ENCODE measurements at regions not wholly inside any gene's neighbourhood (a gene's known extent, or its start where the extent isn't known, plus 50 kb on each side); places are given as distances from the start of the nearest gene placed in this dataset.
A peak's percentile ranks its signal among the peaks of the same experiment; 100 is the strongest.
"Not testable (repeated sequence)": the region's sequence is repeated elsewhere in the genome, so short reads cannot be mapped to it uniquely, and the experiment has no call there.

GRCh38 chr4:179116011-179116410, 1673.8 kb upstream of the AGA start:
- in situ Hi-C loops (cut with HindIII; ENCODE audit: low pct_ligation_motif_present, low pct_unique_long_range_greater_than_20kb, low sequenced_read_pairs), result no loop called here
- no peak for DNase-seq

GRCh38 chr4:179116581-179116980, 1674.3 kb upstream of the AGA start:
- in situ Hi-C loops (cut with HindIII; ENCODE audit: low pct_ligation_motif_present, low pct_unique_long_range_greater_than_20kb, low sequenced_read_pairs), result no loop called here
- DNase-seq, result no peak

GRCh38 chr4:179123084-179123483, 1680.8 kb upstream of the AGA start:
- in situ Hi-C loops (cut with HindIII; ENCODE audit: low pct_ligation_motif_present, low pct_unique_long_range_greater_than_20kb, low sequenced_read_pairs), result no loop called here

GRCh38 chr4:179124419-179124818, 1682.2 kb upstream of the AGA start:
- in situ Hi-C loops (cut with HindIII; ENCODE audit: low pct_ligation_motif_present, low pct_unique_long_range_greater_than_20kb, low sequenced_read_pairs), result no loop called here
- no peak for DNase-seq

More at GRCh38 chr4:179123084-179123483, 1680.8 kb upstream of the AGA start:
- no peak for DNase-seq

- DNase-seq, result no peak
- in situ Hi-C loops (cut with HindIII; ENCODE audit: low pct_ligation_motif_present, low pct_unique_long_range_greater_than_20kb, low sequenced_read_pairs), result no loop called here
Measured at GRCh38 chr4:179124957-179125356, 1682.7 kb upstream of the AGA start.

GRCh38 chr4:179125870-179126269, 1683.6 kb upstream of the AGA start:
- in situ Hi-C loops (cut with HindIII; ENCODE audit: low pct_ligation_motif_present, low pct_unique_long_range_greater_than_20kb, low sequenced_read_pairs), result no loop called here
- no peak for DNase-seq

- no peak for DNase-seq
- in situ Hi-C loops (cut with HindIII; ENCODE audit: low pct_ligation_motif_present, low pct_unique_long_range_greater_than_20kb, low sequenced_read_pairs), result no loop called here
Measured at GRCh38 chr4:179128299-179128698, 1686.1 kb upstream of the AGA start.

GRCh38 chr4:179130122-179130714, 1688.0 kb upstream of the AGA start:
- in situ Hi-C loops (cut with HindIII; ENCODE audit: low pct_ligation_motif_present, low pct_unique_long_range_greater_than_20kb, low sequenced_read_pairs), result no loop called here
- no peak for DNase-seq

- in situ Hi-C loops (cut with HindIII; ENCODE audit: low pct_ligation_motif_present, low pct_unique_long_range_greater_than_20kb, low sequenced_read_pairs), result no loop called here
- peak; percentile 20 for DNase-seq
Measured at GRCh38 chr4:179145746-179146525, 1703.7 kb upstream of the AGA start.

- no peak for DNase-seq
- in situ Hi-C loops (cut with HindIII; ENCODE audit: low pct_ligation_motif_present, low pct_unique_long_range_greater_than_20kb, low sequenced_read_pairs), result no loop called here
Measured at GRCh38 chr4:179151770-179152169, 1709.5 kb upstream of the AGA start.

- no peak for DNase-seq
- in situ Hi-C loops (cut with HindIII; ENCODE audit: low pct_ligation_motif_present, low pct_unique_long_range_greater_than_20kb, low sequenced_read_pairs), result no loop called here
Measured at GRCh38 chr4:179163147-179163546, 1720.9 kb upstream of the AGA start.

- no peak for DNase-seq
- in situ Hi-C loops (cut with HindIII; ENCODE audit: low pct_ligation_motif_present, low pct_unique_long_range_greater_than_20kb, low sequenced_read_pairs), result no loop called here
Measured at GRCh38 chr4:179164267-179164999, 1722.2 kb upstream of the AGA start.

GRCh38 chr4:179165000-179165738, 1722.9 kb upstream of the AGA start:
- no peak for DNase-seq
- in situ Hi-C loops (cut with HindIII; ENCODE audit: low pct_ligation_motif_present, low pct_unique_long_range_greater_than_20kb, low sequenced_read_pairs), result no loop called here

- no peak for DNase-seq
- in situ Hi-C loops (cut with HindIII; ENCODE audit: low pct_ligation_motif_present, low pct_unique_long_range_greater_than_20kb, low sequenced_read_pairs), result no loop called here
Measured at GRCh38 chr4:179165862-179166261, 1723.6 kb upstream of the AGA start.

GRCh38 chr4:179170308-179170707, 1728.1 kb upstream of the AGA start:
- DNase-seq; in situ Hi-C loops (cut with HindIII; ENCODE audit: low pct_ligation_motif_present, low pct_unique_long_range_greater_than_20kb, low sequenced_read_pairs): not testable (repeated sequence)

- in situ Hi-C loops (cut with HindIII; ENCODE audit: low pct_ligation_motif_present, low pct_unique_long_range_greater_than_20kb, low sequenced_read_pairs), result no loop called here
- DNase-seq, result no peak
Measured at GRCh38 chr4:179182741-179183140, 1740.5 kb upstream of the AGA start.

GRCh38 chr4:179195887-179196286, 1753.7 kb upstream of the AGA start:
- no peak for DNase-seq
- in situ Hi-C loops (cut with HindIII; ENCODE audit: low pct_ligation_motif_present, low pct_unique_long_range_greater_than_20kb, low sequenced_read_pairs), result no loop called here

GRCh38 chr4:179196511-179196910, 1754.3 kb upstream of the AGA start:
- in situ Hi-C loops (cut with HindIII; ENCODE audit: low pct_ligation_motif_present, low pct_unique_long_range_greater_than_20kb, low sequenced_read_pairs), result no loop called here
- peak; percentile 36 for DNase-seq

- in situ Hi-C loops (cut with HindIII; ENCODE audit: low pct_ligation_motif_present, low pct_unique_long_range_greater_than_20kb, low sequenced_read_pairs), result no loop called here
- DNase-seq, result no peak
Measured at GRCh38 chr4:179200681-179201080, 1758.4 kb upstream of the AGA start.
